Bronchial epithelial cell (primary cell): ENCODE measurements at regions not wholly inside any gene's neighbourhood (a gene's known extent, or its start where the extent isn't known, plus 50 kb on each side); places are given as distances from the start of the nearest gene placed in this dataset.
A peak's percentile ranks its signal among the peaks of the same experiment; 100 is the strongest.
"Not testable (repeated sequence)": the region's sequence is repeated elsewhere in the genome, so short reads cannot be mapped to it uniquely, and the experiment has no call there.

Experiments
- DNase-seq: peaks from one replicate; pipeline ENCODE4 v3.0.0-alpha.2; 2010; ENCODE audit warnings: low read depth
- FAIRE-seq: peaks from 2 replicates; lab custom pipeline; 2011; peaks lifted over from hg19 to GRCh38; lab: Jason Lieb, UNC
- H3K27me3 ChIP-seq: 2 replicates; pipeline ENCODE4 v1.5.1; 2011; ENCODE audit warnings: low read length; ENCODE audit not compliant: control insufficient read depth, insufficient read depth
- H3K36me3 ChIP-seq: 2 replicates; pipeline ENCODE4 v1.5.1; 2011; ENCODE audit warnings: low read length; ENCODE audit not compliant: control insufficient read depth, insufficient read depth
- H3K4me3 ChIP-seq: 2 replicates; pipeline ENCODE4 v1.5.1; 2011; ENCODE audit warnings: mild to moderate bottlenecking, low read depth, low read length, control low read depth
- CTCF ChIP-seq: IDR thresholded peaks from 2 replicates; pipeline ENCODE4 v1.5.1; 2011; ENCODE audit warnings: mild to moderate bottlenecking, moderate library complexity, low read length, control low read depth, inconsistent platforms; ENCODE audit not compliant: insufficient read depth, severe bottlenecking

- TF ChIP-seq CTCF = no peak
- Histone ChIP-seq H3K4me3 (no peak overlapping the region), H3K36me3 (no peaks in the 10 kb centered on the region), H3K27me3 (no peaks in the 10 kb centered on the region)
- FAIRE-seq (no peak), DNase-seq (no peak)
Observed at GRCh38 chr13:33571618-33572017, 246.3 kb upstream of the RFC3 start.

- not testable (repeated sequence) for H3K36me3 ChIP-seq, FAIRE-seq, H3K4me3 ChIP-seq, DNase-seq, H3K27me3 ChIP-seq
Observed at GRCh38 chr13:33572322-33572721, 245.6 kb upstream of the RFC3 start.

GRCh38 chr13:33575378-33575777, 242.6 kb upstream of the RFC3 start:
- FAIRE-seq (peak; percentile 66), DNase-seq (no peak)

GRCh38 chr13:33577007-33577406, 240.9 kb upstream of the RFC3 start:
- TF ChIP-seq CTCF = no peak
- FAIRE-seq (no peak), DNase-seq (no peak)
- Histone ChIP-seq H3K27me3 (no peaks in the 10 kb centered on the region), H3K4me3 (no peak overlapping the region), H3K36me3 (no peaks in the 10 kb centered on the region)

More at GRCh38 chr13:33575378-33575777, 242.6 kb upstream of the RFC3 start:
- Histone ChIP-seq H3K27me3 (no peaks in the 10 kb centered on the region), H3K4me3 (no peak overlapping the region), H3K36me3 (no peaks in the 10 kb centered on the region)
- TF ChIP-seq CTCF = no peak

- H3K36me3 ChIP-seq = no peaks in the 10 kb centered on the region
Observed at GRCh38 chr13:33578786-33579185, 239.2 kb upstream of the RFC3 start.

GRCh38 chr13:33582121-33582520, 235.8 kb upstream of the RFC3 start:
- Histone ChIP-seq H3K27me3 (no peaks in the 10 kb centered on the region), H3K36me3 (no peaks in the 10 kb centered on the region), H3K4me3 (no peak overlapping the region)
- FAIRE-seq = no peak
- DNase-seq = no peak
- TF ChIP-seq CTCF = no peak

More at GRCh38 chr13:33578786-33579185, 239.2 kb upstream of the RFC3 start:
- DNase-seq (no peak), FAIRE-seq (no peak)
- TF ChIP-seq CTCF = no peak
- Histone ChIP-seq H3K4me3 (no peak overlapping the region), H3K27me3 (no peaks in the 10 kb centered on the region)
